Activated B cell treated with CpG ODN at 0.5 μM for 24 hours (primary cell): ENCODE measurements at regions not wholly inside any gene's neighbourhood (a gene's known extent, or its start where the extent isn't known, plus 50 kb on each side); places are given as distances from the start of the nearest gene placed in this dataset.

ENCODE experiments used
- ATAC-seq: fragments of 200-7000 bp; cut with Tn5 transposase; one replicate; pipeline ENCODE4 v1.10.0; 2021; ENCODE audit warnings: low read depth, mild to moderate bottlenecking, moderate library complexity
- CTCF ChIA-PET: fragments of 350-600 bp; sonication (Branson Sonifier 250); formaldehyde crosslinking; loops from one replicate; lab custom pipeline; 2021; ENCODE audit warnings: antibody characterized with exemption; lab: Charles Lee
- POLR2A ChIA-PET: fragments of 350-600 bp; sonication (Branson Sonifier 250); formaldehyde crosslinking; loops from one replicate; lab custom pipeline; 2021; ENCODE audit warnings: antibody characterized with exemption; lab: Charles Lee
- DNase-seq: peaks from one replicate; pipeline ENCODE4 v3.0.0; 2022
- H3K27ac Mint-ChIP-seq: one replicate; pipeline ENCODE4 v1.8.0; 2020; ENCODE audit warnings: mixed read lengths
- H3K27me3 Mint-ChIP-seq: one replicate; pipeline ENCODE4 v1.8.0; 2021; ENCODE audit warnings: mixed read lengths
- H3K36me3 Mint-ChIP-seq: one replicate; pipeline ENCODE4 v1.8.0; 2021; ENCODE audit warnings: low read depth, mixed read lengths
- H3K4me1 Mint-ChIP-seq: one replicate; pipeline ENCODE4 v1.8.0; 2021; ENCODE audit warnings: mixed read lengths
- H3K4me3 Mint-ChIP-seq: one replicate; pipeline ENCODE4 v1.8.0; 2020; ENCODE audit warnings: mild to moderate bottlenecking, mixed read lengths
- H3K9me3 Mint-ChIP-seq: one replicate; pipeline ENCODE4 v1.8.0; 2020; ENCODE audit warnings: mixed read lengths
- intact Hi-C: fragments of 100-400 bp; cut with micrococcal nuclease; formaldehyde crosslinking; loops from one replicate; pipeline ENCODE4 v1.15.1; 2024
- TF ChIP-seq, protein P1 (sequence below): fragments of 200-600 bp; IDR thresholded peaks from one replicate; pipeline ENCODE4 v1.8.0; 2022; ENCODE audit warnings: antibody characterized with exemption, mild to moderate bottlenecking

DNA sequence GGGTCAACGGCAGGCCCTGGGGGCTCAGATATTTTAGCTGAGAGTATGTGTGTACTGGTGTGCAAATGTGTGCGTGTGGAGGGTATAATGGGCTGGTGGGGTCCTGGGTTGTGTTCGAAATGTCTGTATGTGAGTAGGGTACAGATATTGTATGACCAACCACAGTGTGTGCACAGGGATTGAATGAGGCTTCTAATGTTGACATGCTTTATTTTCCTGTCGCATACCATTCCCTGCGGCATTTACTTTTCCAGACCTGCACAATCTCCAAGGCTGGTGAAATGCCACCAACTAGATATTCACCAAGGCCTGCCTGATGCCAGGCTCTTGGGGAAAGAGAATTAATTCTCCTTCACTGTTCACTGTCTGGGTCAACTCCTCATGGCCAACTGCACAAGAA lies 441.4 kb upstream of the SULF2 start:
- POLR2A ChIA-PET: no interaction called here
- intact Hi-C loops: no loop called here
- Mint-ChIP-seq H3K9me3 (peaks cover 12% of the 10 kb centered on the region), H3K4me1 (no peaks in the 10 kb centered on the region), H3K4me3 (no peak overlapping the region), H3K27ac (no peak overlapping the region), H3K36me3 (no peaks in the 10 kb centered on the region), H3K27me3 (peaks cover 4% of the 10 kb centered on the region)
- no peak for DNase-seq
- TF ChIP-seq, protein P1, sequence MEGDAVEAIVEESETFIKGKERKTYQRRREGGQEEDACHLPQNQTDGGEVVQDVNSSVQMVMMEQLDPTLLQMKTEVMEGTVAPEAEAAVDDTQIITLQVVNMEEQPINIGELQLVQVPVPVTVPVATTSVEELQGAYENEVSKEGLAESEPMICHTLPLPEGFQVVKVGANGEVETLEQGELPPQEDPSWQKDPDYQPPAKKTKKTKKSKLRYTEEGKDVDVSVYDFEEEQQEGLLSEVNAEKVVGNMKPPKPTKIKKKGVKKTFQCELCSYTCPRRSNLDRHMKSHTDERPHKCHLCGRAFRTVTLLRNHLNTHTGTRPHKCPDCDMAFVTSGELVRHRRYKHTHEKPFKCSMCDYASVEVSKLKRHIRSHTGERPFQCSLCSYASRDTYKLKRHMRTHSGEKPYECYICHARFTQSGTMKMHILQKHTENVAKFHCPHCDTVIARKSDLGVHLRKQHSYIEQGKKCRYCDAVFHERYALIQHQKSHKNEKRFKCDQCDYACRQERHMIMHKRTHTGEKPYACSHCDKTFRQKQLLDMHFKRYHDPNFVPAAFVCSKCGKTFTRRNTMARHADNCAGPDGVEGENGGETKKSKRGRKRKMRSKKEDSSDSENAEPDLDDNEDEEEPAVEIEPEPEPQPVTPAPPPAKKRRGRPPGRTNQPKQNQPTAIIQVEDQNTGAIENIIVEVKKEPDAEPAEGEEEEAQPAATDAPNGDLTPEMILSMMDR: no peak
- CTCF ChIA-PET: no interaction called here
- ATAC-seq: no peak

DNA sequence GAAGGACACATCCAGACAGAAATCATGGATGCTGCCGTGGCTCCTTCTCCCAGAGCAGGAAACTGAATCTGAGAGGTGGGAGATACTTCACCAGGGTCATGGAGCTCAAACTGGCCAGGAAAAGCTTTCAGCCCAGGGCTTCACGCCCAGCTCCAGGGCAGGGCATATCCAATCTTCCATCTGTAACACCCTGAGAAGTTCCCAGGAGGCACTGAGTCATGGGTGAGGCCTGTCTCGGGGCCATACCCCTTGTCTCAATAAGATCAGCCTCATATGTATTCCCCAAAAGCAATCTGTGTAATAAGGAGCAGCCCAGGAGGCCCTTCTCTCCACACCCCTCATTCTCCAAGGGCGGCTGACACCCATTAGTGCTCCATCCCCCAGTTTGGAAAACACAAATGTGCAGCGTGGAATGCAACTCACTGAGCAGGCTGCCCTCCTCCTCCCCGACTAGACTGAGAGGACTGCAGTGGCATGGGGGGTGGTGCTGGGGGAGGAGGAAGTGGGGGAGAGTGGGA lies 439.3 kb upstream of the SULF2 start:
- H3K36me3 Mint-ChIP-seq: no peaks in the 10 kb centered on the region

DNA sequence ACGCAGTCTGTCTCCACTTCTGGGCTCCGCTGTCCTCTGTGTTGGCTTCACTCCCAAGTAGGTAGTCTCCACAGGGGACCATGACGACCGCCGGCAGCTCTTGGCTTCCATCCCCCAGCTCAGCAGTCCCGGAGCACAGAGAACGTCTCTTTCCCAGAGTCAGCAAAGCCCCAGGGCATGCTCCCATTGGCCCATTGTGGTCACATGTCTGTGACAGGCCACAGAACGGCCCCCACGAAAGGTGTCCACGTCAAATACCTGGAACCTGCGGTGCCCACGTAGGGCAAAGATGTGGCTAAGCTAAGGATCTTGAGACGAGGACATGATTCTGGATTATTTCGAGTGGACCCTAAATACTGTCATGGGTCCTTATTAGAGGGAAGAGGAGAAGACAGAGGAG lies 438.4 kb upstream of the SULF2 start:
- ATAC-seq: no peak

More for the DNA sequence above, 439.3 kb upstream of the SULF2 start:
- no peak overlapping the region for H3K4me3 Mint-ChIP-seq
- no peak for ATAC-seq
- H3K27me3 Mint-ChIP-seq: peaks cover 2% of the 10 kb centered on the region
- H3K9me3 Mint-ChIP-seq: peaks cover 5% of the 10 kb centered on the region
- ChIA-PET POLR2A (no interaction called here), CTCF (no interaction called here)
- TF ChIP-seq, protein P1: no peak
- intact Hi-C loops: no loop called here
- DNase-seq: no peak
- H3K4me1 Mint-ChIP-seq: no peaks in the 10 kb centered on the region
- no peak overlapping the region for H3K27ac Mint-ChIP-seq

DNA sequence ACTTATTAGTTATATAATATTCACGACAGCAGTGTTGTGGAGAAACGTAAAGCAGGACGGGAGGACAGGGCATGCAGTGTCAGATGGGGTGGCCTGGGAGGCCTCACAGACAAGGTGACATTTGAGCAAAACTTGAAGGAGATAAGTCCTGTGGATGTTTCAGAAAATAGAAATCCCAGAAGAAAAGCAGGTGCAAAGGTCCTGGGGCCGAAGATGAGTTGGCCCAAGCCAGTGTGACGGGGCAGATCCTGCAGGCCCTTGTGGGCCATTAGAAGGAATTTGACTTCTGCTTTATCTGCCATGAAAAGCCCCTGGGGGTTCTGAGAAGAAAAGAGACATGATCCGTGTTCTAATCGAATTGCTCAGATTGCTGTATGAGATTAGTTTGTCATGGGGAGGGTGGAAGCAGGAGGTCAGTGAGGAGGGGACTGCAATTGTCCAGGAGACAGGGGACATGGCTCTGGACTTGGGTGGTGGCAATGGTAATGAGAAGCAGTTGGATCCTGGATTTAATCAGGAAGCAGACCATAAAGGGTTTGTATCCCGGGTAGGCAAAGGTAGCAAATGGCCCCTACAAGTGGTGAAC lies 437.4 kb upstream of the SULF2 start:
- Mint-ChIP-seq H3K27me3 (peaks cover 2% of the 10 kb centered on the region), H3K27ac (no peak overlapping the region), H3K9me3 (no peaks in the 10 kb centered on the region), H3K4me1 (no peaks in the 10 kb centered on the region), H3K4me3 (no peak overlapping the region), H3K36me3 (no peaks in the 10 kb centered on the region)
- TF ChIP-seq, protein P1: no peak
- intact Hi-C loops: no loop called here
- ChIA-PET CTCF (no interaction called here), POLR2A (no interaction called here)
- no peak for DNase-seq
- no peak for ATAC-seq

More for the DNA sequence above, 438.4 kb upstream of the SULF2 start:
- Mint-ChIP-seq H3K4me3 (no peak overlapping the region), H3K9me3 (no peaks in the 10 kb centered on the region), H3K36me3 (no peaks in the 10 kb centered on the region), H3K4me1 (no peaks in the 10 kb centered on the region), H3K27me3 (peaks cover 2% of the 10 kb centered on the region), H3K27ac (no peak overlapping the region)
- intact Hi-C loops: no loop called here
- ChIA-PET CTCF (no interaction called here), POLR2A (no interaction called here)
- no peak for DNase-seq
- TF ChIP-seq, protein P1: no peak

DNA sequence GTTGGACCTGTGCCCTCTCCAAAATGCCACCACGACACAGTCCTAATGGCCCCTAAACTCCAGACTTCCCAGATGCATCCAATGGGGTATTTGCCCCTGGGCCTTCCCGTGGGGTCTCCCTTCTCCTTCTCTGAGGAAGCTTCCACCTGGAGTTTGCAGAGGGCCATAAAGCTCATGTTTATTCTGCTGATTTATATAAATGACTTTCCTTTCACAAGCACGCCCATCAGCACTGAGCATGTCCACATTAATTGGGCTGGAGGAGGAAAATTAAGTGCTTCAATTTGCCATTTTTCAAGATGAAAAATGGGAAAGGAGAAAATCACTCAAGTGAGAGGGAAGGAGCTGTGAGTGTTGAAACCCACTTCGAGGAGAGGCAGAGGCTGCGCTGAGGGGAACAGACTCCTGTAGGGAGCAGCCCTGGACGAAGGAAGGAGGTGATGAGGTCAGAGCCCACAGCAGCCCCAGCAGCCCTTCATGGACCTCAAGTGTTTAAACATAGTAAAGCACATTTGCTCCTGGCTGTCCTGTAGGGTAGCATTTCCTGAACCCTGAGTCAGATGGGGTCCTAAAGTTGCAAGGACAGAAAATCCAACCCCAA lies 434.9 kb upstream of the SULF2 start:
- CTCF ChIA-PET: no interaction called here
- TF ChIP-seq, protein P1: no peak
- H3K4me1 Mint-ChIP-seq: no peaks in the 10 kb centered on the region
- H3K27ac Mint-ChIP-seq: no peak overlapping the region
- POLR2A ChIA-PET: no interaction called here
- no peaks in the 10 kb centered on the region for H3K9me3 Mint-ChIP-seq
- no peaks in the 10 kb centered on the region for H3K36me3 Mint-ChIP-seq
- H3K27me3 Mint-ChIP-seq: peaks cover 3% of the 10 kb centered on the region
- intact Hi-C loops: no loop called here
- ATAC-seq (no peak), DNase-seq (no peak)
- no peak overlapping the region for H3K4me3 Mint-ChIP-seq
